Ascending aorta (tissue), 2 donors: ENCODE measurements at regions not wholly inside any gene's neighbourhood (a gene's known extent, or its start where the extent isn't known, plus 50 kb on each side); places are given as distances from the start of the nearest gene placed in this dataset.

Experiments
- DNase-seq, 2 donors: peaks; one replicate each; pipeline ENCODE4 v3.0.0-alpha.2; 2019; ENCODE audit warnings: low spot score in 2 of 2
- H3K27ac ChIP-seq, 2 donors: fragments of 200-600 bp; sonication (generic); one replicate each; pipeline ENCODE4 v1.5.1; 2016 to 2017; ENCODE audit warnings: mild to moderate bottlenecking in 1 of 2
- H3K27me3 ChIP-seq: fragments of 200-600 bp; sonication (generic); one replicate; pipeline ENCODE4 v1.5.1; 2017
- H3K36me3 ChIP-seq, 2 donors: fragments of 200-600 bp; sonication (generic); one replicate each; pipeline ENCODE4 v1.5.1; 2016
- H3K4me1 ChIP-seq, 2 donors: fragments of 200-600 bp; sonication (generic); one replicate each; pipeline ENCODE4 v1.5.1; 2016 to 2017; ENCODE audit warnings: mild to moderate bottlenecking in 1 of 2
- H3K4me3 ChIP-seq, 2 donors: fragments of 200-600 bp; sonication (generic); one replicate each; pipeline ENCODE4 v1.5.1; 2016 to 2017; ENCODE audit warnings: mild to moderate bottlenecking in 1 of 2
- H3K9me3 ChIP-seq, 2 donors: fragments of 200-600 bp; sonication (generic); one replicate each; pipeline ENCODE4 v1.5.1; 2016
- CTCF ChIP-seq, 3 experiments: fragments of 200-600 bp in 2 of 3; fragments of 450-650 bp in 1 of 3; sonication (generic) in 2 of 3; IDR thresholded peaks; one replicate each; pipeline ENCODE4 v1.5.1; 2016 to 2019; ENCODE audit warnings: antibody characterized with exemption in 3 of 3, mild to moderate bottlenecking in 1 of 3, moderate library complexity in 1 of 3
- intact Hi-C: fragments of 100-400 bp; cut with DNase I; formaldehyde crosslinking; loops from one replicate; pipeline ENCODE4 v1.15.1; 2023

- no peaks in the 10 kb centered on the region for H3K9me3 ChIP-seq
- no peak for TF ChIP-seq CTCF (IDR thresholded peaks at IDR 0.05)
- H3K36me3 ChIP-seq = no peaks in the 10 kb centered on the region
- H3K4me1 ChIP-seq = no peaks in the 10 kb centered on the region
- H3K4me3 ChIP-seq = no peak overlapping the region
- no peak for DNase-seq
- intact Hi-C loops = no loop called here
- H3K27ac ChIP-seq = no peak overlapping the region
- no peaks in the 10 kb centered on the region for H3K27me3 ChIP-seq
Observed at GRCh38 chr4:183852910-183853547, 52.1 kb upstream of the STOX2 start.

- intact Hi-C loops = no loop called here
- H3K36me3 ChIP-seq = no peaks in the 10 kb centered on the region
- no peak overlapping the region for H3K27ac ChIP-seq
- DNase-seq = no peak
- no peaks in the 10 kb centered on the region for H3K9me3 ChIP-seq
- TF ChIP-seq CTCF (IDR thresholded peaks at IDR 0.05) = no peak
- H3K27me3 ChIP-seq = no peaks in the 10 kb centered on the region
- H3K4me3 ChIP-seq = no peak overlapping the region
- no peaks in the 10 kb centered on the region for H3K4me1 ChIP-seq
Observed at GRCh38 chr4:183853548-183853940, 51.6 kb upstream of the STOX2 start.
